Colonic mucosa (tissue), 4 donors: ENCODE measurements at regions not wholly inside any gene's neighbourhood (a gene's known extent, or its start where the extent isn't known, plus 50 kb on each side); places are given as distances from the start of the nearest gene placed in this dataset.

Source experiments
- DNase-seq: peaks from one replicate; pipeline ENCODE4 v3.0.0-alpha.2; 2020
- H3K27ac ChIP-seq: fragments of 200-600 bp; one replicate; pipeline ENCODE4 v1.8.0; 2021
- H3K27me3 ChIP-seq: fragments of 200-600 bp; one replicate; pipeline ENCODE4 v1.8.0; 2021
- H3K36me3 ChIP-seq: fragments of 200-600 bp; one replicate; pipeline ENCODE4 v1.8.0; 2021
- H3K4me1 ChIP-seq: fragments of 200-600 bp; one replicate; pipeline ENCODE4 v1.8.0; 2021; ENCODE audit warnings: mild to moderate bottlenecking
- H3K4me3 ChIP-seq: fragments of 200-600 bp; one replicate; pipeline ENCODE4 v1.8.0; 2021
- H3K9ac ChIP-seq, 2 donors: one replicate each; pipeline ENCODE4 v1.7.0; 2013; ENCODE audit warnings: control low read depth in 2 of 2, low read depth in 2 of 2, low read length in 2 of 2
- H3K9me3 ChIP-seq: fragments of 200-600 bp; one replicate; pipeline ENCODE4 v1.8.0; 2021
- CTCF ChIP-seq: fragments of 200-600 bp; IDR thresholded peaks from one replicate; pipeline ENCODE4 v1.8.0; 2022; ENCODE audit warnings: antibody characterized with exemption, mild to moderate bottlenecking
- intact Hi-C: fragments of 100-400 bp; cut with DNase I; formaldehyde crosslinking; loops from one replicate; pipeline ENCODE4 v1.14.1; 2022
- donor health status: healthy.
- donor health status: DM: no; HTN: no; CAD: no.
- donor health status: DM: no; HTN: no; CAD: no.

GRCh38 chr4:14865031-14865366, 137.3 kb upstream of the CPEB2 start:
- no peaks in the 10 kb centered on the region for H3K4me1 ChIP-seq
- TF ChIP-seq CTCF = no peak
- no peaks in the 10 kb centered on the region for H3K36me3 ChIP-seq
- no peak for DNase-seq
- H3K4me3 ChIP-seq = no peak overlapping the region
- H3K27me3 ChIP-seq = no peaks in the 10 kb centered on the region
- H3K9me3 ChIP-seq = no peaks in the 10 kb centered on the region
- no peak overlapping the region for H3K27ac ChIP-seq
- H3K9ac ChIP-seq = no peak overlapping the region
- intact Hi-C loops = no loop called here

GRCh38 chr4:14865804-14866203, 136.5 kb upstream of the CPEB2 start:
- no peak overlapping the region for H3K9ac ChIP-seq
- no peak overlapping the region for H3K4me3 ChIP-seq
- intact Hi-C loops = no loop called here
- no peak for TF ChIP-seq CTCF
- no peaks in the 10 kb centered on the region for H3K36me3 ChIP-seq
- no peaks in the 10 kb centered on the region for H3K4me1 ChIP-seq
- H3K9me3 ChIP-seq = no peaks in the 10 kb centered on the region
- DNase-seq = no peak
- H3K27me3 ChIP-seq = no peaks in the 10 kb centered on the region
- no peak overlapping the region for H3K27ac ChIP-seq

- no peaks in the 10 kb centered on the region for H3K36me3 ChIP-seq
- no peak for TF ChIP-seq CTCF
- no peak overlapping the region for H3K4me3 ChIP-seq
- no peak overlapping the region for H3K27ac ChIP-seq
- intact Hi-C loops = no loop called here
- no peaks in the 10 kb centered on the region for H3K9me3 ChIP-seq
- no peak for DNase-seq
- no peaks in the 10 kb centered on the region for H3K27me3 ChIP-seq
- no peak overlapping the region for H3K9ac ChIP-seq
- H3K4me1 ChIP-seq = no peaks in the 10 kb centered on the region
Measured at GRCh38 chr4:14867847-14868246, 134.4 kb upstream of the CPEB2 start.

- intact Hi-C loops = no loop called here
- no peaks in the 10 kb centered on the region for H3K36me3 ChIP-seq
- DNase-seq = no peak
- H3K27ac ChIP-seq = no peak overlapping the region
- no peaks in the 10 kb centered on the region for H3K9me3 ChIP-seq
- H3K4me1 ChIP-seq = no peaks in the 10 kb centered on the region
- TF ChIP-seq CTCF = no peak
- no peak overlapping the region for H3K4me3 ChIP-seq
- no peak overlapping the region for H3K9ac ChIP-seq
- no peaks in the 10 kb centered on the region for H3K27me3 ChIP-seq
Measured at GRCh38 chr4:14868426-14869395, 133.6 kb upstream of the CPEB2 start.

GRCh38 chr4:14871676-14872430, 130.4 kb upstream of the CPEB2 start:
- Histone ChIP-seq H3K27me3 (no peaks in the 10 kb centered on the region), H3K36me3 (no peaks in the 10 kb centered on the region), H3K27ac (no peak overlapping the region), H3K4me1 (no peaks in the 10 kb centered on the region), H3K9me3 (no peaks in the 10 kb centered on the region), H3K4me3 (no peak overlapping the region), H3K9ac (no peak overlapping the region)
- intact Hi-C loops = no loop called here
- no peak for DNase-seq
- peak; percentile 40 for TF ChIP-seq CTCF
